Glutamatergic neuron (in vitro differentiated cells): ENCODE measurements at regions not wholly inside any gene's neighbourhood (a gene's known extent, or its start where the extent isn't known, plus 50 kb on each side); places are given as distances from the start of the nearest gene placed in this dataset.

Experiments
- DNase-seq: peaks from one replicate; pipeline ENCODE4 v3.0.0; 2022
- H3K27ac Mint-ChIP-seq: one replicate; pipeline ENCODE4 v1.8.0; 2020; ENCODE audit warnings: mild to moderate bottlenecking, mixed read lengths, inconsistent platforms; ENCODE audit not compliant: unreplicated experiment
- H3K27me3 Mint-ChIP-seq: one replicate; pipeline ENCODE4 v1.8.0; 2020; ENCODE audit warnings: mild to moderate bottlenecking, moderate library complexity, mixed read lengths, inconsistent platforms; ENCODE audit not compliant: unreplicated experiment
- H3K36me3 Mint-ChIP-seq: one replicate; pipeline ENCODE4 v1.8.0; 2020; ENCODE audit warnings: mild to moderate bottlenecking, mixed read lengths, inconsistent platforms; ENCODE audit not compliant: unreplicated experiment
- H3K4me1 Mint-ChIP-seq: one replicate; pipeline ENCODE4 v1.8.0; 2020; ENCODE audit warnings: mild to moderate bottlenecking, low read depth, mixed read lengths, inconsistent platforms; ENCODE audit not compliant: unreplicated experiment
- H3K4me3 Mint-ChIP-seq: one replicate; pipeline ENCODE4 v1.8.0; 2020; ENCODE audit warnings: mild to moderate bottlenecking, mixed read lengths, inconsistent platforms; ENCODE audit not compliant: unreplicated experiment
- H3K9me3 Mint-ChIP-seq: one replicate; pipeline ENCODE4 v1.8.0; 2020; ENCODE audit warnings: mild to moderate bottlenecking, moderate library complexity, mixed read lengths, inconsistent platforms; ENCODE audit not compliant: unreplicated experiment
- CTCF ChIP-seq: fragments of 200-600 bp; sonication (generic); IDR thresholded peaks from one replicate; pipeline ENCODE4 v1.5.0; 2021; ENCODE audit not compliant: partially characterized antibody, unreplicated experiment

DNA sequence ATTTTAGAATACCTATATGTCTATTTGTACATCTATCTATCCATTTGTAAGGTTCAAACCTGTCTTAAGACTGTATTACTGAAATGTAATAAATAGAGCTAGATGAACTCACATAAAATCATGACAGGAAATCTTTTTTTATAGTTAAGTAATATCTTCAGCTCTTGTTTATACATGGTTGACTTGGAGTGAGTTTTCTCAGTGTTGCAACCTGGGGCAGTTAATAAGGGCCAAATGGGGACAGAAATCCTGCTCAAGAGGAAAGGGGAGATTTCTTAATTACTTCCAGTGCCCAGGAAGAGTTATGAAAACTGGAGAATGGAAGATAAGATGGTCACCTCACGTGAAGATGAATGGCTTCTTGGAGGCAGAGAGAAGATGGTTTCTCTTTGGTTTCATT, 265.1 kb upstream of the FBXL7 start:
- peaks cover 6% of the 10 kb centered on the region for H3K9me3 Mint-ChIP-seq
- H3K36me3 Mint-ChIP-seq: peaks cover 7% of the 10 kb centered on the region
- no peak overlapping the region for H3K27ac Mint-ChIP-seq
- peaks cover 5% of the 10 kb centered on the region for H3K4me1 Mint-ChIP-seq
- no peak overlapping the region for H3K4me3 Mint-ChIP-seq
- DNase-seq: no peak
- H3K27me3 Mint-ChIP-seq: peaks cover 3% of the 10 kb centered on the region
- TF ChIP-seq CTCF: no peak

GRCh38 chr5:15234366-15234765, 265.6 kb upstream of the FBXL7 start:
- H3K9me3 Mint-ChIP-seq: peaks cover 2% of the 10 kb centered on the region
- H3K36me3 Mint-ChIP-seq: peaks cover 2% of the 10 kb centered on the region
- DNase-seq: no peak
- no peak overlapping the region for H3K4me3 Mint-ChIP-seq
- no peak overlapping the region for H3K27ac Mint-ChIP-seq
- H3K4me1 Mint-ChIP-seq: peaks cover 5% of the 10 kb centered on the region
- peaks cover 3% of the 10 kb centered on the region for H3K27me3 Mint-ChIP-seq
- no peak for TF ChIP-seq CTCF

DNA sequence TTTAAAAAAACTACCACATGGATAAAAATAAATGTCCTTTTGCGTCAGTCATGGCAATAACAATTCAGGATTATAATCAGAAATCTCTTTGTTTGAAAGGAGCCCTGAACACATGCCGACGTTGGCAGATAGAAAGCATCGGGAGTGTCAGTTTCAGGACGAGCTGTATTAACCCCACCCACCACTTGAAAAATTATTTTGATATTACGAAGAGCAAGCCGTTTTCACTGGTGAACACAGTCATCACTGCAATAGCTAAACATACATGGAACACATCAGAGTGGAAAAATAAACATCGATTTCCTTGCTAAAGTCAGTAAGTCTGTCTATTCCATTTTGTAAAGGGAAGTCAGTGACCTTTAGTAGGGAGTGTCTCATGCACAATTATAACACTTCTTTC, 266.4 kb upstream of the FBXL7 start:
- no peak overlapping the region for H3K4me3 Mint-ChIP-seq
- no peak for TF ChIP-seq CTCF
- H3K36me3 Mint-ChIP-seq: no peaks in the 10 kb centered on the region
- no peak for DNase-seq
- H3K9me3 Mint-ChIP-seq: no peaks in the 10 kb centered on the region
- H3K4me1 Mint-ChIP-seq: peaks cover 5% of the 10 kb centered on the region
- H3K27ac Mint-ChIP-seq: no peak overlapping the region
- H3K27me3 Mint-ChIP-seq: peaks cover 3% of the 10 kb centered on the region

DNA sequence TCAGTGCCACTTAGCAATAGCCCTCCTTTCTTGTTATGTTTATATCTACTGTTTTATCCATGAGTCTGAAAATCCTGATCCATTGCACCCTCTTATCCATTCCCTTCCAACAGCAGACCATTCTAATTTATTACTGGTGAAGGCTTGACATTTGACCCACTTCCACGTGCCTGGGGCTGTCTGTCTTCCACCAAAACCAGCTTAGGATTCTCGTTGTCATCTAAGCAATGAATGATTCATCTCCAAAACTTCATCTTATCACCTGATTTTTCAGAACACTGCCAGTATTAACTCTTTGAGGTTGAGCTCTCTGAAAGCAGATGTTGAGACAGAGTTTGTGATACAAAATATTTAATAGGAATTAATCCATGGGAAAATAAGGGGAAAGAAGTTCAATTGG, 277.8 kb upstream of the FBXL7 start:
- Mint-ChIP-seq H3K4me1 (peaks cover 6% of the 10 kb centered on the region), H3K9me3 (peaks cover 5% of the 10 kb centered on the region), H3K4me3 (no peak overlapping the region), H3K27me3 (peaks cover 1% of the 10 kb centered on the region), H3K36me3 (no peaks in the 10 kb centered on the region), H3K27ac (no peak overlapping the region)
- no peak for TF ChIP-seq CTCF
- DNase-seq: no peak

- Mint-ChIP-seq H3K27ac (peak overlapping the region; percentile 0), H3K27me3 (peaks cover 1% of the 10 kb centered on the region), H3K4me1 (peaks cover 6% of the 10 kb centered on the region), H3K4me3 (peak overlapping the region; percentile 0), H3K9me3 (peaks cover 5% of the 10 kb centered on the region), H3K36me3 (no peaks in the 10 kb centered on the region)
- TF ChIP-seq CTCF: no peak
- DNase-seq: no peak
Observed at GRCh38 chr5:15220642-15221173, 279.3 kb upstream of the FBXL7 start.
